GM12878 (cell line): ENCODE measurements at regions not wholly inside any gene's neighbourhood (a gene's known extent, or its start where the extent isn't known, plus 50 kb on each side); places are given as distances from the start of the nearest gene placed in this dataset.

Source experiments
- BHLHE40 ChIP-seq, 2 experiments: fragments of 450-650 bp in 1 of 2; IDR thresholded peaks; 2 replicates each; pipeline ENCODE4 v1.6.1; 2011 to 2017; ENCODE audit warnings: low read depth in 2 of 2, borderline replicate concordance in 1 of 2, improper control_type of control experiment in 1 of 2, low read length in 1 of 2, mild to moderate bottlenecking in 1 of 2
- CTCF ChIP-seq, 3 experiments: IDR thresholded peaks in 2 of 3; conservative IDR thresholded peaks in 1 of 3; 2 replicates each; pipeline ENCODE4 v1.5.1; 2011; ENCODE audit warnings: low read depth in 3 of 3, low read length in 3 of 3, mild to moderate bottlenecking in 3 of 3, control low read depth in 2 of 3, moderate library complexity in 2 of 3, inconsistent platforms in 1 of 3, mixed read lengths in 1 of 3; ENCODE audit not compliant: control insufficient read depth in 2 of 3, insufficient read depth in 1 of 3; ENCODE audit errors: extremely low read depth in 1 of 3
- EP300 ChIP-seq, 2 experiments: fragments of 150-350 bp in 1 of 2; IDR thresholded peaks; 2 replicates each; pipeline ENCODE4 v1.6.1; 2011 to 2012; ENCODE audit warnings: low read depth in 2 of 2, low read length in 2 of 2, borderline replicate concordance in 1 of 2, improper control_type of control experiment in 1 of 2, inconsistent platforms in 1 of 2; ENCODE audit not compliant: control insufficient read depth in 1 of 2
- POLR2AphosphoS2 ChIP-seq: IDR thresholded peaks from 2 replicates; pipeline ENCODE4 v1.6.1; 2011; ENCODE audit warnings: low read depth, mild to moderate bottlenecking, low read length, improper control_type of control experiment, moderate library complexity
- TCF12 ChIP-seq: IDR thresholded peaks from 2 replicates; pipeline ENCODE4 v1.6.1; 2011; ENCODE audit warnings: low read depth, mild to moderate bottlenecking, low read length
- YY1 ChIP-seq: IDR thresholded peaks from 2 replicates; pipeline ENCODE4 v1.6.1; 2011; ENCODE audit warnings: low read depth, mild to moderate bottlenecking, low read length

GRCh38 chr14:97571866-97572555, 774.8 kb downstream of the VRK1 start:
- TF ChIP-seq BHLHE40 (IDR thresholded peaks at IDR 0.05; ENCODE audit: borderline replicate concordance in 1 of 2, low read depth in 2 of 2, low read length in 1 of 2) (no peak), POLR2AphosphoS2 (no peak), YY1 (no peak), CTCF (IDR thresholded peaks at IDR 0.05 in 2 of 3, conservative IDR thresholded peaks at IDR 0.05 in 1 of 3; ENCODE audit: control insufficient read depth in 2 of 3, extremely low read depth in 1 of 3, insufficient read depth in 1 of 3, low read depth in 3 of 3, low read length in 3 of 3) (no peak), EP300 (IDR thresholded peaks at IDR 0.05; ENCODE audit: borderline replicate concordance in 1 of 2, control insufficient read depth in 1 of 2, low read depth in 2 of 2, low read length in 2 of 2) (no peak), TCF12 (no peak)
